ENCODE measurements at regions not wholly inside any gene's neighbourhood (a gene's known extent, or its start where the extent isn't known, plus 50 kb on each side); places are given as distances from the start of the nearest gene placed in this dataset.

GRCh38 chr12:91901381-91902074 is 244.1 kb downstream of the BTG1 start:
- Histone ChIP-seq H3K27ac (replicated peaks) (no peak overlapping the region), H3K4me3 (replicated peaks; ENCODE audit: insufficient read depth, low read length) (no peak overlapping the region), H3K27me3 (ENCODE audit: insufficient read depth, poor library complexity, severe bottlenecking) (no peaks in the 10 kb centered on the region)
- DNase-seq (ENCODE audit: low read depth in 1 of 2, low spot score in 1 of 2), result no peak
- TF ChIP-seq CTCF (IDR thresholded peaks at IDR 0.05; ENCODE audit: insufficient read depth, low read length) (no peak), POLR2AphosphoS5 (IDR thresholded peaks at IDR 0.05; ENCODE audit: low read depth) (no peak), SPI1 (IDR thresholded peaks at IDR 0.05; ENCODE audit: borderline replicate concordance, low read depth) (no peak), REST (IDR thresholded peaks at IDR 0.05; ENCODE audit: insufficient replicate concordance, low read depth) (no peak), GABPA (IDR thresholded peaks at IDR 0.05; ENCODE audit: low read depth) (no peak)

GRCh38 chr12:91900971-91901370 is 244.7 kb downstream of the BTG1 start:
- Histone ChIP-seq H3K27me3 (ENCODE audit: insufficient read depth, poor library complexity, severe bottlenecking) (no peaks in the 10 kb centered on the region), H3K4me3 (replicated peaks; ENCODE audit: insufficient read depth, low read length) (no peak overlapping the region), H3K27ac (replicated peaks) (no peak overlapping the region)
- no peak for DNase-seq (ENCODE audit: low read depth in 1 of 2, low spot score in 1 of 2)
- TF ChIP-seq GABPA (IDR thresholded peaks at IDR 0.05; ENCODE audit: low read depth) (no peak), SPI1 (IDR thresholded peaks at IDR 0.05; ENCODE audit: borderline replicate concordance, low read depth) (no peak), REST (IDR thresholded peaks at IDR 0.05; ENCODE audit: insufficient replicate concordance, low read depth) (no peak), CTCF (IDR thresholded peaks at IDR 0.05; ENCODE audit: insufficient read depth, low read length) (no peak), POLR2AphosphoS5 (IDR thresholded peaks at IDR 0.05; ENCODE audit: low read depth) (no peak)

GRCh38 chr12:91899056-91899455 is 246.6 kb downstream of the BTG1 start:
- Histone ChIP-seq H3K4me3 (replicated peaks; ENCODE audit: insufficient read depth, low read length) (no peak overlapping the region), H3K27ac (replicated peaks) (no peak overlapping the region), H3K27me3 (ENCODE audit: insufficient read depth, poor library complexity, severe bottlenecking) (no peaks in the 10 kb centered on the region)
- DNase-seq (ENCODE audit: low read depth in 1 of 2, low spot score in 1 of 2), result no peak
- no peak for TF ChIP-seq REST (IDR thresholded peaks at IDR 0.05; ENCODE audit: insufficient replicate concordance, low read depth)
- no peak for TF ChIP-seq SPI1 (IDR thresholded peaks at IDR 0.05; ENCODE audit: borderline replicate concordance, low read depth)
- TF ChIP-seq GABPA (IDR thresholded peaks at IDR 0.05; ENCODE audit: low read depth), result no peak
